ENCODE measurements at regions not wholly inside any gene's neighbourhood (a gene's known extent, or its start where the extent isn't known, plus 50 kb on each side); places are given as distances from the start of the nearest gene placed in this dataset.

- TF ChIP-seq FOS (IDR thresholded peaks at IDR 0.05; ENCODE audit: borderline replicate concordance, insufficient read depth, low read length): no peak
- TF ChIP-seq, protein P1, sequence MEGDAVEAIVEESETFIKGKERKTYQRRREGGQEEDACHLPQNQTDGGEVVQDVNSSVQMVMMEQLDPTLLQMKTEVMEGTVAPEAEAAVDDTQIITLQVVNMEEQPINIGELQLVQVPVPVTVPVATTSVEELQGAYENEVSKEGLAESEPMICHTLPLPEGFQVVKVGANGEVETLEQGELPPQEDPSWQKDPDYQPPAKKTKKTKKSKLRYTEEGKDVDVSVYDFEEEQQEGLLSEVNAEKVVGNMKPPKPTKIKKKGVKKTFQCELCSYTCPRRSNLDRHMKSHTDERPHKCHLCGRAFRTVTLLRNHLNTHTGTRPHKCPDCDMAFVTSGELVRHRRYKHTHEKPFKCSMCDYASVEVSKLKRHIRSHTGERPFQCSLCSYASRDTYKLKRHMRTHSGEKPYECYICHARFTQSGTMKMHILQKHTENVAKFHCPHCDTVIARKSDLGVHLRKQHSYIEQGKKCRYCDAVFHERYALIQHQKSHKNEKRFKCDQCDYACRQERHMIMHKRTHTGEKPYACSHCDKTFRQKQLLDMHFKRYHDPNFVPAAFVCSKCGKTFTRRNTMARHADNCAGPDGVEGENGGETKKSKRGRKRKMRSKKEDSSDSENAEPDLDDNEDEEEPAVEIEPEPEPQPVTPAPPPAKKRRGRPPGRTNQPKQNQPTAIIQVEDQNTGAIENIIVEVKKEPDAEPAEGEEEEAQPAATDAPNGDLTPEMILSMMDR (IDR thresholded peaks at IDR 0.05; ENCODE audit: extremely low read depth in 1 of 2, insufficient read depth in 1 of 2, low read depth in 1 of 2, low read length in 2 of 2): no peak
These were observed 69.8 kb upstream of the STK17B start for GRCh38 chr2:196241175-196241574.

Data from endothelial cell of umbilical vein (primary cell).